DND-41 (cell line): ENCODE measurements at regions not wholly inside any gene's neighbourhood (a gene's known extent, or its start where the extent isn't known, plus 50 kb on each side); places are given as distances from the start of the nearest gene placed in this dataset.

Experiments used
- ATAC-seq: fragments of 200-7000 bp; cut with Tn5 transposase; 3 replicates; pipeline ENCODE4 v1.9.1; 2021; ENCODE audit warnings: low read depth; ENCODE audit not compliant: insufficient read depth
- DNase-seq: peaks from one replicate; pipeline ENCODE4 v3.0.0-alpha.2; 2020
- H2AFZ ChIP-seq: 2 replicates; pipeline ENCODE4 v1.6.0; 2012; ENCODE audit warnings: low read depth, low read length
- H3K27ac ChIP-seq: 2 replicates; pipeline ENCODE4 v1.5.1; 2012; ENCODE audit warnings: low read length, inconsistent platforms
- H3K27me3 ChIP-seq: fragments of 200-600 bp; sonication (generic); 2 replicates; pipeline ENCODE4 v1.6.0; 2012; ENCODE audit warnings: low read length, mild to moderate bottlenecking, inconsistent platforms; ENCODE audit not compliant: insufficient read depth, poor library complexity
- H3K36me3 ChIP-seq: 2 replicates; pipeline ENCODE4 v1.5.1; 2012; ENCODE audit warnings: low read length, inconsistent platforms; ENCODE audit not compliant: insufficient read depth
- H3K4me1 ChIP-seq: 2 replicates; pipeline ENCODE4 v1.5.1; 2012; ENCODE audit warnings: mild to moderate bottlenecking, low read length; ENCODE audit not compliant: insufficient read depth
- H3K4me2 ChIP-seq: 2 replicates; pipeline ENCODE4 v1.6.0; 2012; ENCODE audit warnings: mild to moderate bottlenecking, moderate library complexity, low read length, inconsistent platforms; ENCODE audit not compliant: insufficient read depth
- H3K4me3 ChIP-seq, 2 experiments: fragments of 200-600 bp in 1 of 2; shearing (Covaris generic) in 1 of 2; 2 replicates each; pipeline ENCODE4 v1.5.1; 2012 to 2016; ENCODE audit warnings: inconsistent platforms in 2 of 2, low read length in 2 of 2, mild to moderate bottlenecking in 2 of 2, low read depth in 1 of 2, moderate library complexity in 1 of 2
- H3K79me2 ChIP-seq: 2 replicates; pipeline ENCODE4 v1.6.0; 2012; ENCODE audit warnings: low read length, inconsistent platforms; ENCODE audit not compliant: insufficient read depth
- H3K9ac ChIP-seq: 2 replicates; pipeline ENCODE4 v1.6.0; 2012; ENCODE audit warnings: low read depth, mild to moderate bottlenecking, inconsistent platforms, low read length, moderate library complexity
- H3K9me3 ChIP-seq: 2 replicates; pipeline ENCODE4 v1.5.1; 2012; ENCODE audit warnings: low read length, moderate library complexity, mild to moderate bottlenecking, inconsistent platforms; ENCODE audit not compliant: insufficient read depth, severe bottlenecking
- H4K20me1 ChIP-seq: 2 replicates; pipeline ENCODE4 v1.6.0; 2012; ENCODE audit warnings: low read length; ENCODE audit not compliant: insufficient read depth
- EZH2 ChIP-seq: IDR thresholded peaks from 3 replicates; pipeline ENCODE4 v1.6.1; 2012; ENCODE audit warnings: borderline replicate concordance, low read depth, mild to moderate bottlenecking, moderate library complexity, low read length, inconsistent platforms; ENCODE audit not compliant: severe bottlenecking
- TF ChIP-seq, protein P1 (sequence below): IDR thresholded peaks from 2 replicates; pipeline ENCODE4 v1.5.1; 2012; ENCODE audit warnings: borderline replicate concordance, low read length, moderate library complexity, mild to moderate bottlenecking; ENCODE audit not compliant: poor library complexity, severe bottlenecking; ENCODE audit errors: extremely low read depth

DNA sequence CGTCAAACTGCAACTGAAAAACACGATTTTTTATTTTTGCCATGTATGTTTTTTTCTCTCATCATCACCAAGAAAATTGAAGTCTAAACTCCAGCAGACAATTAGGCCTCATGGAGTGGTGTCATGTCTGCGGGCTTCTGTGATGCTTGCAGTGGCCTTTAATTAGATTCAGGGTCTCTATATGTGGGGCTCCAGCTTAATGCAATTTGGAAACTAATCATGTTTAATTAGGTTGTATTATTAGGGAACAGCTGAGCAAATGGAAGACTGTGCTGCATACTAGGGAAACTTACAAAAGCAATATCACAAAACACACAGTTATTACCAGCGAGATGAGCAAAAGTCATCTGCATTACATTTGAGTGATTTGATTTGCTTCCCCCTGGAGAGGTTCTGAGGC, 132.9 kb upstream of the PMEPA1 start:
- ATAC-seq (no peak), DNase-seq (no peak)
- Histone ChIP-seq H3K79me2 (no peaks in the 10 kb centered on the region), H3K36me3 (no peaks in the 10 kb centered on the region), H3K27ac (no peak overlapping the region), H3K9me3 (no peaks in the 10 kb centered on the region), H3K27me3 (peaks cover 42% of the 10 kb centered on the region), H4K20me1 (peaks cover 11% of the 10 kb centered on the region; the same call in 1 of the 2 replicates), H3K4me3 (no peak overlapping the region), H3K4me2 (no peak overlapping the region), H3K4me1 (no peaks in the 10 kb centered on the region), H2AFZ (no peak overlapping the region), H3K9ac (no peak overlapping the region)
- no peak for TF ChIP-seq EZH2
- TF ChIP-seq, protein P1, sequence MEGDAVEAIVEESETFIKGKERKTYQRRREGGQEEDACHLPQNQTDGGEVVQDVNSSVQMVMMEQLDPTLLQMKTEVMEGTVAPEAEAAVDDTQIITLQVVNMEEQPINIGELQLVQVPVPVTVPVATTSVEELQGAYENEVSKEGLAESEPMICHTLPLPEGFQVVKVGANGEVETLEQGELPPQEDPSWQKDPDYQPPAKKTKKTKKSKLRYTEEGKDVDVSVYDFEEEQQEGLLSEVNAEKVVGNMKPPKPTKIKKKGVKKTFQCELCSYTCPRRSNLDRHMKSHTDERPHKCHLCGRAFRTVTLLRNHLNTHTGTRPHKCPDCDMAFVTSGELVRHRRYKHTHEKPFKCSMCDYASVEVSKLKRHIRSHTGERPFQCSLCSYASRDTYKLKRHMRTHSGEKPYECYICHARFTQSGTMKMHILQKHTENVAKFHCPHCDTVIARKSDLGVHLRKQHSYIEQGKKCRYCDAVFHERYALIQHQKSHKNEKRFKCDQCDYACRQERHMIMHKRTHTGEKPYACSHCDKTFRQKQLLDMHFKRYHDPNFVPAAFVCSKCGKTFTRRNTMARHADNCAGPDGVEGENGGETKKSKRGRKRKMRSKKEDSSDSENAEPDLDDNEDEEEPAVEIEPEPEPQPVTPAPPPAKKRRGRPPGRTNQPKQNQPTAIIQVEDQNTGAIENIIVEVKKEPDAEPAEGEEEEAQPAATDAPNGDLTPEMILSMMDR, result no peak

DNA sequence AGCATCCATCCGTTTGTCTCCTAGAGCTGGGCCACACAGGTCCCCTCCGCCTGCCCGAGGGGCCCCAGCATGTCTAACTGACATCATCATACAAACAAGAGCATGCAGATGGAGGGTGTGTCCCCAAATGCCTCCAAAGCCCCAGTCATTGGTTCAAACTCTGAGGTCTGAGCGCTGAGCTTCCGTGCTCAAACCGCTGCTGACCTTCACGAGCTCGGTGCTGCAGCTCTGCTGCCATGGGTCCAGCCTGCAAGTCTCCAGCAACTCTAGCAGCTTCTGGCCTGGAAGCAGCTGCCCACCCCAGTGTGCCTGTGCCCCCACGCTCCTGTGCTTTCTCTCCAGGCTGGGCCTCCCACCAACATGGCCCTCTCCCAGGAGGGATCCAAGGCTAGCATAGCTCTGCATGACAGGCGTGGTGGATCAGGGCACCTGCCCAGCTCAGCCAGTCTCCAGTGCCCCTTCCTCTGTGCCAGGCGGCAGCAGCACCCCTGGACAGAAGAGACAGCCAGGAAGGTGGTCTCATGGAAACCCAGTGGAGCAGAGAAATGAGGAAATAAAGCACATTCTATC, 131.6 kb upstream of the PMEPA1 start:
- Histone ChIP-seq H3K27me3 (peaks cover 35% of the 10 kb centered on the region), H3K79me2 (no peaks in the 10 kb centered on the region)
- TF ChIP-seq, protein P1, result no peak
- TF ChIP-seq EZH2, result no peak

DNA sequence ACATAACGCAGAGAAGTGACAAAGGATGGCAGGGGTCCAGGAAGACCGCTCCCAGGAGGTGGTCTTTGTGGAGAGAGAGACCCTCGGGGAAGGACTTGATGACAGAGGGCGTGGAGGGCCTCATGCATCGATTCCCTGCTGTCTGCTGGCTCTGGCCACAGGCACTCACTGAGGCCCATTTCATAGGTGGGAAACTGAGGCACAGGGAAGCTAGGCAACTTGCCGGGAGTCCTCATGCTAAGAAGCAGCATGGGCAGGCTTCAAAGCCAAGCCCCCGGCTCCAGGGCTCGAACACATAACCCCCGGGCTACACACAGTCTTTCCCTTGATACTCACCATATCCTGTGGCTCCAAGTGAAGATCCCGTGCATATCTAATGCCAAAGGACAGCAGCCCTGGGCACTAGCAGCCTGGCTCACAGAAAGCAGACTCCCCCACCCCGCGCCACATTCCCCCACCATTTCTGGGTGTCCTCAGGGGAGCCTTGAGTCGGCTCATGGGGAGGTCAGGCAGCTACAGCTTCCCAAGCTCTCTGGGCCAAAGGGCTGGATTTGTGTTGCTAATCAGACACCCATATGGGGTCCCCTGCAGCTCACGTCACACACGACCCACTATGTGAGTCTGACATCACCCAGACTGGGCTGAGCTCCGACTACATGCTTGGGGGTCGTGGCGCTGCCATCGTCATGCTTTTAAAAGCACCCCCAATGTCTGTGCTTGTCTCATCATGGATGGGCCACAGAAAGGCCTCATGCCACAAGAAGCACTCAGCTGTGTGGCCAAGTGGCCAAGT, 130.9 kb upstream of the PMEPA1 start:
- H3K4me1 ChIP-seq, result no peaks in the 10 kb centered on the region
- TF ChIP-seq, protein P1, result no peak
- TF ChIP-seq EZH2, result no peak
- no peak for DNase-seq
- H4K20me1 ChIP-seq, result peaks cover 11% of the 10 kb centered on the region; the same call in 1 of the 2 replicates
- no peak overlapping the region for H3K4me2 ChIP-seq
- ATAC-seq, result no peak
- no peak overlapping the region for H3K27ac ChIP-seq
- H3K9me3 ChIP-seq, result no peaks in the 10 kb centered on the region
- no peak overlapping the region for H3K4me3 ChIP-seq
- H3K79me2 ChIP-seq, result no peaks in the 10 kb centered on the region
- H3K36me3 ChIP-seq, result no peaks in the 10 kb centered on the region
- no peak overlapping the region for H2AFZ ChIP-seq
- peaks cover 35% of the 10 kb centered on the region for H3K27me3 ChIP-seq
- H3K9ac ChIP-seq, result no peak overlapping the region

More for the DNA sequence above, 131.6 kb upstream of the PMEPA1 start:
- ATAC-seq, result no peak
- no peaks in the 10 kb centered on the region for H3K36me3 ChIP-seq
- H3K27ac ChIP-seq, result no peak overlapping the region
- H4K20me1 ChIP-seq, result peaks cover 11% of the 10 kb centered on the region; the same call in 1 of the 2 replicates
- H3K9me3 ChIP-seq, result no peaks in the 10 kb centered on the region
- no peak overlapping the region for H2AFZ ChIP-seq
- H3K4me3 ChIP-seq, result no peak overlapping the region
- no peak for DNase-seq
- no peaks in the 10 kb centered on the region for H3K4me1 ChIP-seq
- H3K9ac ChIP-seq, result no peak overlapping the region
- no peak overlapping the region for H3K4me2 ChIP-seq
